Activated CD8-positive, alpha-beta memory T cell treated with anti-CD3 and anti-CD28 coated beads, Interleukin-2, amount 50 U/mL, for 24 hours (primary cell): ENCODE measurements at regions not wholly inside any gene's neighbourhood (a gene's known extent, or its start where the extent isn't known, plus 50 kb on each side); places are given as distances from the start of the nearest gene placed in this dataset.
"Not testable (repeated sequence)": the region's sequence is repeated elsewhere in the genome, so short reads cannot be mapped to it uniquely, and the experiment has no call there.

Source experiments
- DNase-seq: peaks from one replicate; pipeline ENCODE4 v3.0.0-alpha.2; 2020; ENCODE audit errors: extremely low read depth

- not testable (repeated sequence) for DNase-seq
Observed at GRCh38 chr12:124070394-124071074, 97.5 kb downstream of the ZNF664 start.

GRCh38 chr12:124071075-124071443 is 98.0 kb downstream of the ZNF664 start:
- no peak for DNase-seq

- no peak for DNase-seq
Observed at GRCh38 chr12:124073356-124074035, 100.5 kb downstream of the ZNF664 start.

- DNase-seq, result no peak
Observed at GRCh38 chr12:124075841-124076240, 102.8 kb downstream of the ZNF664 start.

- no peak for DNase-seq
Observed at GRCh38 chr12:124077701-124078100, 104.7 kb downstream of the ZNF664 start.

GRCh38 chr12:124078800-124079199 is 105.8 kb downstream of the ZNF664 start:
- DNase-seq, result no peak

GRCh38 chr12:124080649-124081048 is 107.6 kb downstream of the ZNF664 start:
- no peak for DNase-seq

- DNase-seq, result no peak
Observed at GRCh38 chr12:124082012-124082411, 109.0 kb downstream of the ZNF664 start.

- DNase-seq, result no peak
Observed at GRCh38 chr12:124082687-124083086, 109.7 kb downstream of the ZNF664 start.

- DNase-seq, result no peak
Observed at GRCh38 chr12:124083708-124084107, 110.7 kb downstream of the ZNF664 start.

- DNase-seq, result no peak
Observed at GRCh38 chr12:124085419-124086296, 112.6 kb downstream of the ZNF664 start.

- DNase-seq, result no peak
Observed at GRCh38 chr12:124086299-124086898, 113.4 kb downstream of the ZNF664 start.

- DNase-seq, result no peak
Observed at GRCh38 chr12:124087266-124088051, 114.4 kb downstream of the ZNF664 start.

GRCh38 chr12:124088217-124088907 is 115.3 kb downstream of the ZNF664 start:
- DNase-seq, result no peak

- not testable (repeated sequence) for DNase-seq
Observed at GRCh38 chr12:124089181-124089914, 116.3 kb downstream of the ZNF664 start.

- no peak for DNase-seq
Observed at GRCh38 chr12:124091835-124092234, 118.8 kb downstream of the ZNF664 start.

- not testable (repeated sequence) for DNase-seq
Observed at GRCh38 chr12:124092532-124092931, 119.5 kb downstream of the ZNF664 start.

GRCh38 chr12:124093297-124093696 is 120.3 kb downstream of the ZNF664 start:
- DNase-seq, result no peak

- no peak for DNase-seq
Observed at GRCh38 chr12:124094188-124094587, 121.2 kb downstream of the ZNF664 start.

GRCh38 chr12:124094733-124095132 is 121.7 kb downstream of the ZNF664 start:
- DNase-seq, result no peak
